Caco-2 (cell line): ENCODE measurements at regions not wholly inside any gene's neighbourhood (a gene's known extent, or its start where the extent isn't known, plus 50 kb on each side); places are given as distances from the start of the nearest gene placed in this dataset.

Experiments used
- BruUV-seq: library from RNA; stranded (reverse); fragments of 400-500 nt; replicated peaks from 2 replicates; lab custom pipeline; 2021; lab: Mats Ljungman, UMichigan
- CTCF ChIA-PET: fragments of 300-600 bp; sonication (Branson Sonifier 250); formaldehyde crosslinking; loops from one replicate; lab custom pipeline; 2022; ENCODE audit warnings: antibody characterized with exemption; lab: Charles Lee
- POLR2A ChIA-PET: fragments of 300-600 bp; sonication (Branson Sonifier 250); formaldehyde crosslinking; loops from one replicate; lab custom pipeline; 2022; ENCODE audit warnings: antibody characterized with exemption; lab: Charles Lee
- DNase-seq, 2 experiments: peaks; one replicate each; pipeline versions ENCODE4 v3.0.0 to v3.0.0-alpha.2; 2020 to 2022
- H3K27me3 ChIP-seq: replicated peaks from 2 replicates; pipeline ENCODE4 v1.6.0; 2011; ENCODE audit warnings: low read length; ENCODE audit not compliant: control insufficient read depth, insufficient read depth
- H3K36me3 ChIP-seq: 2 replicates; pipeline ENCODE4 v1.5.1; 2011; ENCODE audit warnings: low read length; ENCODE audit not compliant: control insufficient read depth, insufficient read depth
- H3K4me1 ChIP-seq: fragments of 250-450 bp; sonication (Bioruptor Pico); 2 replicates; pipeline ENCODE4 v1.5.1; 2020; ENCODE audit warnings: mild to moderate bottlenecking
- H3K4me3 ChIP-seq: 2 replicates; pipeline ENCODE4 v1.5.1; 2011; ENCODE audit warnings: low read depth, mild to moderate bottlenecking, control low read depth, low read length
- H3K9me3 ChIP-seq: fragments of 250-450 bp; sonication (Bioruptor Pico); 2 replicates; pipeline ENCODE4 v1.5.1; 2020; ENCODE audit warnings: mild to moderate bottlenecking, moderate library complexity
- H3K27ac Mint-ChIP-seq: one replicate; pipeline ENCODE4 v1.8.0; 2022; ENCODE audit warnings: mixed read lengths; ENCODE audit not compliant: unreplicated experiment
- H3K27me3 Mint-ChIP-seq: one replicate; pipeline ENCODE4 v1.8.0; 2022; ENCODE audit warnings: mixed read lengths; ENCODE audit not compliant: insufficient read depth, unreplicated experiment
- H3K36me3 Mint-ChIP-seq: one replicate; pipeline ENCODE4 v1.8.0; 2022; ENCODE audit warnings: mild to moderate bottlenecking, mixed read lengths; ENCODE audit not compliant: insufficient read depth, unreplicated experiment
- H3K4me1 Mint-ChIP-seq: one replicate; pipeline ENCODE4 v1.8.0; 2022; ENCODE audit warnings: low read depth, mixed read lengths; ENCODE audit not compliant: unreplicated experiment
- H3K4me3 Mint-ChIP-seq: one replicate; pipeline ENCODE4 v1.8.0; 2022; ENCODE audit warnings: mild to moderate bottlenecking, moderate library complexity, mixed read lengths; ENCODE audit not compliant: unreplicated experiment
- H3K9me3 Mint-ChIP-seq: one replicate; pipeline ENCODE4 v1.8.0; 2022; ENCODE audit warnings: mixed read lengths; ENCODE audit not compliant: unreplicated experiment
- CTCF ChIP-seq, 2 experiments: fragments of 200-600 bp in 1 of 2; IDR thresholded peaks; 1 replicate in 1 of 2; 2 replicates in 1 of 2; pipeline versions ENCODE4 v1.5.1 to v1.8.0; 2011 to 2022; ENCODE audit warnings: antibody characterized with exemption in 1 of 2, control low read depth in 1 of 2, inconsistent platforms in 1 of 2, low read depth in 1 of 2, low read length in 1 of 2, mild to moderate bottlenecking in 1 of 2, moderate library complexity in 1 of 2; ENCODE audit not compliant: insufficient read depth in 1 of 2, severe bottlenecking in 1 of 2, unreplicated experiment in 1 of 2
- intact Hi-C: fragments of 100-400 bp; cut with micrococcal nuclease; formaldehyde crosslinking; loops from one replicate; pipeline ENCODE4 v1.10.0; 2022; ENCODE audit not compliant: unreplicated experiment

DNA sequence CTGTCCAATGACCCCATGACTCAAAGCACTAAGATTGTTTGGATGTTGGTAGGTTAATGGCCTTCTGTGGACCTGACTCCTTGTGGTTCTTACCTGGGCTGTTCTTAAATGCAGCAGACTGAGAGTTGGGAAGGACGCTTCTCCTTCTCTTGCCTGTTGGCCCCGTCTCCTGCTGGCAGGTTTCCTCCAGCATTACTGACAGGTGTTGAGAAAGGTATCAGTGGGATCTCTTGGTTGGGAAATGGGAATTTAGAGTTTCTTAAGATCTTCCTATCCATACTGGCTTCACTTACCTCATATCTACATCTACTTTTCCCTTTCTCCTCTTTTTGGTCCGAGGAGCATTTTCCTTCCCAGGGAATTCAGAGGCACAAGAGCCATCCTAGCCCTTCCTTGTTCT lies 57.9 kb downstream of the TET3 start:
- BruUV-seq: no TSS peak
- H3K36me3 Mint-ChIP-seq: peaks cover 22% of the 10 kb centered on the region
- peaks cover 9% of the 10 kb centered on the region for H3K4me1 Mint-ChIP-seq
- Histone ChIP-seq H3K4me1 (peaks cover under 1% of the 10 kb centered on the region; the same call in 1 of the 2 replicates), H3K36me3 (no peaks in the 10 kb centered on the region), H3K27me3 (no peaks in the 10 kb centered on the region), H3K9me3 (no peaks in the 10 kb centered on the region), H3K4me3 (no peak overlapping the region)
- POLR2A ChIA-PET: no interaction called here
- no peaks in the 10 kb centered on the region for H3K27me3 Mint-ChIP-seq
- CTCF ChIA-PET: no interaction called here
- H3K27ac Mint-ChIP-seq: no peak overlapping the region
- H3K4me3 Mint-ChIP-seq: no peak overlapping the region
- no peak for TF ChIP-seq CTCF (IDR thresholded peaks at IDR 0.05; ENCODE audit: insufficient read depth in 1 of 2, low read depth in 1 of 2, low read length in 1 of 2, severe bottlenecking in 1 of 2, unreplicated experiment in 1 of 2)
- H3K9me3 Mint-ChIP-seq: no peaks in the 10 kb centered on the region
- intact Hi-C loops: no loop called here
- DNase-seq: no peak

- H3K9me3 ChIP-seq: no peaks in the 10 kb centered on the region
- TF ChIP-seq CTCF (IDR thresholded peaks at IDR 0.05; ENCODE audit: insufficient read depth in 1 of 2, low read depth in 1 of 2, low read length in 1 of 2, severe bottlenecking in 1 of 2, unreplicated experiment in 1 of 2): no peak
- ChIA-PET CTCF (no interaction called here), POLR2A (no interaction called here)
- Mint-ChIP-seq H3K36me3 (peaks cover 26% of the 10 kb centered on the region), H3K27me3 (no peaks in the 10 kb centered on the region), H3K4me1 (peaks cover 9% of the 10 kb centered on the region), H3K9me3 (no peaks in the 10 kb centered on the region), H3K27ac (no peak overlapping the region), H3K4me3 (no peak overlapping the region)
- no peaks in the 10 kb centered on the region for H3K4me1 ChIP-seq
- H3K36me3 ChIP-seq: peaks cover 3% of the 10 kb centered on the region; the same call in 1 of the 2 replicates
- DNase-seq: no peak
- no peak overlapping the region for H3K4me3 ChIP-seq
- no peaks in the 10 kb centered on the region for H3K27me3 ChIP-seq
- no TSS peak for BruUV-seq
- intact Hi-C loops: no loop called here
These were observed 58.9 kb downstream of the TET3 start for GRCh38 chr2:74043345-74044329.

DNA sequence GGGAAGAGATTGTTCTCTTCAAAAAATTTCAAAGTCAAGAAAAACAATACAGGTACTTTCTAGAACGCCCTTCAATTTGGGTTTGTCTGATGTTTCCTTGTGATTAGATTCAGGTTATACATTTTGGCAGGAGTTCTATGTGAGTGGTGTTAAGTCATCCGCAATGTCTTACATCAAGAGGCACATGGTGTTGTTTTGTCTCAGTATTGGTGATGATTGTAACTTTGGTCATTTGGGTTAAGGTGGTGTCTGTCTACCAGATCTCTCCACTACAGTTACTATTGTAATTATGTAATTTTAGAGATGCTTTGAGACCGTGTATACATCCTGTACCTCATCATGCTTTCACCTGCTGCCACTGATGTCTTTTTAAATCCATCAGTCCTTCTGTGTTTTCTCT lies 60.3 kb downstream of the TET3 start:
- POLR2A ChIA-PET: no interaction called here
- no peak overlapping the region for H3K27ac Mint-ChIP-seq
- intact Hi-C loops: no loop called here
- H3K9me3 Mint-ChIP-seq: no peaks in the 10 kb centered on the region
- H3K4me3 Mint-ChIP-seq: no peak overlapping the region
- Histone ChIP-seq H3K27me3 (no peaks in the 10 kb centered on the region), H3K4me3 (no peak overlapping the region), H3K4me1 (no peaks in the 10 kb centered on the region), H3K9me3 (no peaks in the 10 kb centered on the region), H3K36me3 (peaks cover 3% of the 10 kb centered on the region; the same call in 1 of the 2 replicates)
- peaks cover 35% of the 10 kb centered on the region for H3K36me3 Mint-ChIP-seq
- H3K4me1 Mint-ChIP-seq: peaks cover 9% of the 10 kb centered on the region
- CTCF ChIA-PET: no interaction called here
- TF ChIP-seq CTCF (IDR thresholded peaks at IDR 0.05; ENCODE audit: insufficient read depth in 1 of 2, low read depth in 1 of 2, low read length in 1 of 2, severe bottlenecking in 1 of 2, unreplicated experiment in 1 of 2): no peak
- no peak for DNase-seq
- H3K27me3 Mint-ChIP-seq: no peaks in the 10 kb centered on the region
- no TSS peak for BruUV-seq
